ENCODE measurements at regions not wholly inside any gene's neighbourhood (a gene's known extent, or its start where the extent isn't known, plus 50 kb on each side); places are given as distances from the start of the nearest gene placed in this dataset.

DNA sequence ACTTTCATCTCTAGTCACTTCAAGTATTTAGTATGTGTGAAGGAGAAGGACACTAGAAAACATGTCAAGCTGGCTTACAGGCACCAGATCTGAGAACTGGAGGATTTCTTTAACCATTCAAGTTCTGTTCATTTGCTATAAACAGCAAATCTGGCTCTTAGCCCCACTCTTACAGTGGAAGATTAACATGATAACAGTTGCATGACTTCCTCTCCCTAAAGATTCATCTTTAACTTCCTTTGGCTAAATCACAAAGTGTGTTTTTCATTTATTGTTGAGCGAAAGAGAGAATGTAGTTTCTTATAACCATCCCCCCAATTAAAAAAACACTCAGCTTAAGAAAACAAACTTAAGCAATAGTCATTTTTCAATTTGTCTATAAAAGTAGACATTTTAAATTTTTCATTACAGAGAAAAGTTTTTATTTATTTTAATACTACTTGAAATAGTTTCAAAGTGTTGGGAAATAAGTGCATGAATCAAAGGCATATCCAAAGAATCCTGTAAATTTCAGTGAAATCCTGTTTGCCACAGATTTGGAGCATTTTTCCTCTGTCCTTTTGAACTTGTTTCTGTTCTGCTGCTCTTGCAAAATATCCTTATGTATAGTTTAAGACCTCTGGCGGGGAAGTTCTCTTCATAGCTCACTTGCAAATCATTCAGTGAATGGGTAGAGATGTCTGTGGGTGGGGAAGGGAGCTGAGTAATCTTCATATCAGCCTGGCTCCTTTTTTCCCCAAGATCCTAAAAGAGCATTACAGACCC, 241.0 kb upstream of the RBBP8 start:
- no peak overlapping the region for H3K4me3 ChIP-seq (ENCODE audit: low read depth, low read length)
- DNase-seq = no peak
- H3K36me3 ChIP-seq = no peaks in the 10 kb centered on the region
- no peaks in the 10 kb centered on the region for H3K27me3 ChIP-seq
- no peaks in the 10 kb centered on the region for H3K4me1 ChIP-seq
- no peaks in the 10 kb centered on the region for H3K9me3 ChIP-seq
- no peak for TF ChIP-seq CTCF (IDR thresholded peaks at IDR 0.05; ENCODE audit: low read depth, low read length)

DNA sequence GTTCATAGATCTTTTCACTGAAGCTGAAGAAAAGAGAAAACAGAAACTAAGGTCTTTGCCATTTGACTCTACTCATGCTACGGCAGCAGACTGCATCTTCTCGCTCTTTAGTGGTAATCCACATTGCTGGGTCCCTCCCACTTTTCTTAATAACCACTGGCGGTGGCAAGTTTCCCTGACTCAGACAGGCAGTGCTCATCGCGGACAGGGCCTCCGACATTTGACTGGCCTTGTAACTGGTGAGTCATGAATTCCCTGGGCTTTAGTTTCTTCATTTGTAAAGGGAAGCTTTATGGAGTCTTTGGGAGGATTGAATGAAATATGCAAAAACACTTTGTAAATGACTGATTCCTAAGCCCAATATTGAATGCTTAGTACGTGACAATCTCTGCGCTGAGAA, 238.2 kb upstream of the RBBP8 start:
- Histone ChIP-seq H3K9me3 (no peaks in the 10 kb centered on the region), H3K4me1 (no peaks in the 10 kb centered on the region), H3K4me3 (ENCODE audit: low read depth, low read length) (no peak overlapping the region), H3K36me3 (no peaks in the 10 kb centered on the region), H3K27me3 (no peaks in the 10 kb centered on the region)
- no peak for DNase-seq
- no peak for TF ChIP-seq CTCF (IDR thresholded peaks at IDR 0.05; ENCODE audit: low read depth, low read length)

DNA sequence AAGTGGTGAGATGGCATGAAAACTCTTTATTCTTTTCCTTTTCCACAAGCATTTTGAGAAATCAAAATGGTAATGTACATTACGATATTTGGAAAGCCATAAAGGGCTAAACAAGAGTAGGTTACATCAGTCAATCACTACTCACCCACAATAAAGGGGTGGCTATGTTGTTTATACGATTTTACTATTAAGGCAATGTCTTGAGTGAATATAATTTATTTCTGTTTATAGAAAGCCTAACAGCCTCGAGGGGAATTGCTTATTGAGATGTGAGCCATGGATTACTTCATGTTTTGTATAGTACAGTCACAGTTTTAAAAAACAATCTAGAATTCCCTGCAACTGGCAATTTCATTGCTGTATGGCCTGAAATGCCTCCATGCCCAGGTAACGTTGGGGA, 237.5 kb upstream of the RBBP8 start:
- no peak for TF ChIP-seq CTCF (IDR thresholded peaks at IDR 0.05; ENCODE audit: low read depth, low read length)
- no peaks in the 10 kb centered on the region for H3K27me3 ChIP-seq
- no peaks in the 10 kb centered on the region for H3K9me3 ChIP-seq
- H3K4me3 ChIP-seq (ENCODE audit: low read depth, low read length) = no peak overlapping the region
- no peaks in the 10 kb centered on the region for H3K36me3 ChIP-seq
- H3K4me1 ChIP-seq = no peaks in the 10 kb centered on the region
- DNase-seq = no peak

DNA sequence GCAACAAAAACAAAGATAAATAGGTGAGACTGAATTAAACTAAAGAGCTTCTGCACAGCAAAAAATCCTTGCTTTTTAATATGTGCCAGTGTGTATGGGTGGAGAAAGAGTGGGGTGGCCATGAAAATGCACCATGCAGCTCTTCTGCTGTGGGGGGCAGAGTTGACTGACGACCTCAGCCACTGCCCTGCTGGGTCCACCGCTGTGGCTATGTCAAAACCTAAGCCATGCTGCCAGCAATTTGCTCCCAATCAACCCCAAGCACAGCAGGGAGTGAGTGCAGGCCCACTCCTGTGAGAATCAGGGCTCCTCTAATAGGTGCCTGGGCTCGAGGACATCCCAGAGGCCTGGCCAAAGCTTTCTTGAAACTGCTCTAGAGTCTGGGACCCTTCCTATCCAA, 235.6 kb upstream of the RBBP8 start:
- DNase-seq = no peak
- H3K4me1 ChIP-seq = no peaks in the 10 kb centered on the region
- TF ChIP-seq CTCF (IDR thresholded peaks at IDR 0.05; ENCODE audit: low read depth, low read length) = no peak
- H3K9me3 ChIP-seq = no peaks in the 10 kb centered on the region
- no peaks in the 10 kb centered on the region for H3K36me3 ChIP-seq
- no peaks in the 10 kb centered on the region for H3K27me3 ChIP-seq
- no peak overlapping the region for H3K4me3 ChIP-seq (ENCODE audit: low read depth, low read length)

DNA sequence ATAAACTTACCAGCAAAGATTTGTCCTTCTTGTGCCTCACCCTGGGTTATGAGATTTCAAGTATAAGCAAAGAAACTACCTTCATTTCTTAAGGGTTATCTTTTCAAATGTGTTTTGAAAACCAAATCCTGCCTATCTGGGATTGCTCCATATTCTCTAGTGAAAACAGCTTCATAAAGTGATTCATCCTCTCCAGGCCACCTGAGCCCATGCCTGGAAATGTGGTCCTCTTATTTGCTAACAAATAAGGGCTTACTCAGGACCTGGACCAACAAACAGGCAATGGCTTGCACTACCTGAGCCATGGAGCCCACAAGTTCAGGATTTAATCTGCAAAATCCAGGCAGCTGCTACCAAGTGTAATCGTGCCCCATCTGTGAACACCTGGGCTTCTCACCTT, 234.4 kb upstream of the RBBP8 start:
- no peak for DNase-seq
- Histone ChIP-seq H3K4me1 (no peaks in the 10 kb centered on the region), H3K4me3 (ENCODE audit: low read depth, low read length) (no peak overlapping the region), H3K27me3 (no peaks in the 10 kb centered on the region), H3K9me3 (no peaks in the 10 kb centered on the region), H3K36me3 (no peaks in the 10 kb centered on the region)
- TF ChIP-seq CTCF (IDR thresholded peaks at IDR 0.05; ENCODE audit: low read depth, low read length) = no peak

GRCh38 chr18:22699629-22700028, 233.5 kb upstream of the RBBP8 start:
- DNase-seq = no peak
- Histone ChIP-seq H3K4me1 (no peaks in the 10 kb centered on the region), H3K4me3 (ENCODE audit: low read depth, low read length) (no peak overlapping the region), H3K9me3 (no peaks in the 10 kb centered on the region), H3K27me3 (no peaks in the 10 kb centered on the region), H3K36me3 (no peaks in the 10 kb centered on the region)
- no peak for TF ChIP-seq CTCF (IDR thresholded peaks at IDR 0.05; ENCODE audit: low read depth, low read length)

Measured in BE2C (cell line).